ENCODE measurements at regions not wholly inside any gene's neighbourhood (a gene's known extent, or its start where the extent isn't known, plus 50 kb on each side); places are given as distances from the start of the nearest gene placed in this dataset.

GRCh38 chr21:20814090-20814489 lies 184.1 kb upstream of the NCAM2 start:
- TF ChIP-seq CTCF (IDR thresholded peaks at IDR 0.05; ENCODE audit: extremely low read depth in 1 of 2, insufficient read depth in 1 of 2, low read depth in 1 of 2, low read length in 2 of 2): no peak
- TF ChIP-seq POLR2A (IDR thresholded peaks at IDR 0.05; ENCODE audit: low read depth, low read length): no peak
- TF ChIP-seq POLR2AphosphoS5 (IDR thresholded peaks at IDR 0.05; ENCODE audit: insufficient read depth, low read depth, low read length): no peak
- TF ChIP-seq EZH2 (IDR thresholded peaks at IDR 0.05; ENCODE audit: borderline replicate concordance, low read depth, low read length, severe bottlenecking): no peak
- TF ChIP-seq MAX (IDR thresholded peaks at IDR 0.05; ENCODE audit: insufficient read depth, insufficient read length): no peak

Measured in endothelial cell of umbilical vein (primary cell).